ENCODE measurements at regions not wholly inside any gene's neighbourhood (a gene's known extent, or its start where the extent isn't known, plus 50 kb on each side); places are given as distances from the start of the nearest gene placed in this dataset.

DNA sequence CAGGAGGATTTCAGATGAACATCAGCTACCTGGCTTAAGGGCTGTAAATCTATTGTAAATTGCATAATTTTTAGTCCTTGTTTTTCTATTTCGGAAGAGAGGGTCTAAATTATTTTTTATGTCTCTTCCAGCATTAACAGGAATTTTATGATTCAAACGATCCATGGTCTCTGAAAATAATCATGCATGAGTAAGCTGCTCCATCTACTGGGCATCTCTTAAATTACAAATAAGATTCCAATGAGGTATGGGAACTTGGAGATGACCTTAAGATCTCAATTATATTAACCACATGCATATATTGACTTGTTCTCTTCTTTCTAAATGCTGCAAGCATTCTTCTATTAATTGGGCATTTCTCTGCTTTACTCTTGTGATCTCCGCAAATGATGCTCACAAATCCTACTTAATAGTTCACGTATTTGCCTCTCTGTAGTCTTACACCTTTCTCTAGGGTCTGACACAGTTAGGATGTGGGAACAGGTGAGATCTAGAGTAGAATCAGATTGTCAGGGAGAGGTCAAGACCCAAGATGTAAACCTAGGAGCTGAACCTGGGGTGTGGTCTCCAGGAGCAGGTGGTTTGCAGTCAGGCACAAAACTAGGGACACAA is 86.9 kb downstream of the NUDT12 start:
- H3K27me3 ChIP-seq (ENCODE audit: control insufficient read depth, insufficient read depth) = no peaks in the 10 kb centered on the region
- H3K27ac ChIP-seq (ENCODE audit: low read length) = no peak overlapping the region
- peak; percentile 41 to 51 for ATAC-seq
- intact Hi-C loops (cut with DNase I) = loop anchor here (2.0 to 10.0 kb wide), 3 partner anchors 241 to 243 kb away; no protein-coding TSS in a partner anchor
- WGBS = 32% methylated on average over 4 of the region's 4 CpGs
- DNase-seq = no peak
- H3K9me3 ChIP-seq (ENCODE audit: control insufficient read depth, low read length) = no peaks in the 10 kb centered on the region
- H3K4me1 ChIP-seq (ENCODE audit: control insufficient read depth, insufficient read depth, low read length) = no peaks in the 10 kb centered on the region
- H3K4me3 ChIP-seq (ENCODE audit: low read length) = no peak overlapping the region

DNA sequence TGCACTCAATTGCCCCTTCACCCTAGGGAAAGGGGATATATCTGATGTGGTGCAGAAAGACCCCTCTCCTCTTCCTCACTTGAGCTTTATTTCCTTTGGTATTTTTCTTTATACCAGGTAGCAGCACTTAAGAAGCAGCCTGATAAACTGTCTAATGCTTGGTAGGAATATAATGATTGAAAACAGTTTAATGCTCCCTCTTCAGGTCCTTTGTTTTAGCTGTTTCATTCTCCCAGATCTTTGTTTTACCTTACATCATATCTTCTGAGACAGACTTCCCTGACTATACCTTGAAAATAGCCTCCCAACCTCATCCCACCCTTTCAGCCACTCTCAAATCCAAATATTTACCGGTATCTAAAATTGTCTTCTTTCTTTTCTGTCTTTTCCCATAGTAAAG is 87.9 kb downstream of the NUDT12 start:
- intact Hi-C loops (cut with DNase I) = loop anchor here in 3 of 4 donors (2.0 to 10.0 kb wide), 3 partner anchors 240 to 242 kb away; no protein-coding TSS in a partner anchor
- H3K27ac ChIP-seq (ENCODE audit: low read length) = no peak overlapping the region
- H3K27me3 ChIP-seq (ENCODE audit: control insufficient read depth, insufficient read depth) = no peaks in the 10 kb centered on the region
- no peak for DNase-seq
- H3K4me1 ChIP-seq (ENCODE audit: control insufficient read depth, insufficient read depth, low read length) = no peaks in the 10 kb centered on the region
- WGBS = 99% methylated on average over 1 of the region's 1 CpG
- H3K9me3 ChIP-seq (ENCODE audit: control insufficient read depth, low read length) = no peaks in the 10 kb centered on the region
- H3K4me3 ChIP-seq (ENCODE audit: low read length) = no peak overlapping the region
- ATAC-seq = no peak

DNA sequence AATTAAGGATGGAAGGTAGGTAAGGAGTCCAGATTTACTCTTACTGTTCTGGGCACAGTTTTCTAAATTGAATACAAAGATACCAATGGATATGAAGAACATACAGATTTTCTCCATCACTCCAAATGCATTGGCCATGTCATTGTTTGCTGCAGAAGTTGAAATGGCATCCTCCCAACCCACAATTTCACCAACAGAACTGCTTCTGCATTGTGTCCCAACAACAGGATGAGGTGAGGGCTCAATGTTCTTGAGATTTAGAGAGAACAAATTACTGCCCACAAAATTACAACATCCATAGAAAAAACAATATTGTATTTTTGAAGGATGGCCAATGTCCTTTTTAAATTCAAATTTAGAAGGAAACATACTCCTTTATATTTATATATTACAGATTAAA is 88.9 kb downstream of the NUDT12 start:
- Histone ChIP-seq H3K27ac (ENCODE audit: low read length) (no peak overlapping the region), H3K4me1 (ENCODE audit: control insufficient read depth, insufficient read depth, low read length) (no peaks in the 10 kb centered on the region), H3K27me3 (ENCODE audit: control insufficient read depth, insufficient read depth) (no peaks in the 10 kb centered on the region), H3K4me3 (ENCODE audit: low read length) (no peak overlapping the region), H3K9me3 (ENCODE audit: control insufficient read depth, low read length) (no peaks in the 10 kb centered on the region)
- ATAC-seq = no peak
- DNase-seq = no peak
- intact Hi-C loops (cut with DNase I) = loop anchor here in 2 of 4 donors (2.0 to 10.0 kb wide), 2 partner anchors 239 to 241 kb away; no protein-coding TSS in a partner anchor

DNA sequence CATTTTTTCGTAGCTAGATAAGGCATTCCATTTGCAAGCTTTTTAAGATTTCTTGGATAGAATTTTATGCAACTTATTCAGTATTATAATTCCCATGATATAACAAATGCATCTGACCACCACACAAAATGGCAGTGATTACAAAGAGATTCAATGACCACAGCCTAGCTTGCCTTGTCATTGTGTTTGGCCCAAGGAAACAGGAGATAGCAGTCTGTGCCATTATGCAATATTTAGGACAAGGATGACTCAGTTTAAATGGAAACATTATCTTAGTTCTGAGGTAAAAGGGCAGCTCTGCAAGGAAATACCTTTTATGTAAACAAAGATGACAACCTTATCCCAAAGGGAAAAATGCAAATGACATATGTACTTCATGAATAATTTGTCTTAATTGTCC is 89.8 kb downstream of the NUDT12 start:
- intact Hi-C loops (cut with DNase I) = loop anchor here in 1 of 4 donors (10.0 kb wide), 1 partner anchor 238 kb away; no protein-coding TSS in a partner anchor

DNA sequence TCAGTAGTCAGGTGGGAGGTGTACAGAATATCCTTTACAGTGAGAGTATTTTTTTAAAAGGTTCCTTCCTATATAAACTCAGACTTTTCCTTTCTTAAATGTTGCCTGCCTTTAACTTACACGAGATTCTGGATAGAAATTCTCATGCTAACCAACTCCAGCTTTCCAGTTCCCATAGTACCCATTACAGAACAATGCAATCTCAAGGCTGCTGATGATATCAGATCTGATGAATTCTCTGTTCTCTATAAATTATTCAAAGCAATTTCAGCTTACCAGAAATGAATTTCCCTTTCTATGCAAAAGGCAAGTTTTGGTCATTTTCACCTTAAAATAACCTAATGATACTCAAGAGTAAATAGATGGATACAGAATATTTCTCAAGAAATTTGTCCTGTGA is 90.3 kb downstream of the NUDT12 start:
- Histone ChIP-seq H3K27ac (ENCODE audit: low read length) (no peak overlapping the region), H3K9me3 (ENCODE audit: control insufficient read depth, low read length) (no peaks in the 10 kb centered on the region), H3K4me1 (ENCODE audit: control insufficient read depth, insufficient read depth, low read length) (no peaks in the 10 kb centered on the region), H3K27me3 (ENCODE audit: control insufficient read depth, insufficient read depth) (no peaks in the 10 kb centered on the region), H3K4me3 (ENCODE audit: low read length) (no peak overlapping the region)
- WGBS = 48% methylated on average over 1 of the region's 1 CpG
- DNase-seq (no peak), ATAC-seq (no peak)
- intact Hi-C loops (cut with DNase I) = loop anchor here in 1 of 4 donors (10.0 kb wide), 1 partner anchor 237 kb away; no protein-coding TSS in a partner anchor

More for the DNA sequence above, 89.8 kb downstream of the NUDT12 start:
- no peak overlapping the region for H3K27ac ChIP-seq (ENCODE audit: low read length)
- WGBS = 58% methylated on average over 1 of the region's 1 CpG
- H3K4me3 ChIP-seq (ENCODE audit: low read length) = no peak overlapping the region
- no peaks in the 10 kb centered on the region for H3K27me3 ChIP-seq (ENCODE audit: control insufficient read depth, insufficient read depth)
- DNase-seq (no peak), ATAC-seq (no peak)
- no peaks in the 10 kb centered on the region for H3K9me3 ChIP-seq (ENCODE audit: control insufficient read depth, low read length)
- no peaks in the 10 kb centered on the region for H3K4me1 ChIP-seq (ENCODE audit: control insufficient read depth, insufficient read depth, low read length)

DNA sequence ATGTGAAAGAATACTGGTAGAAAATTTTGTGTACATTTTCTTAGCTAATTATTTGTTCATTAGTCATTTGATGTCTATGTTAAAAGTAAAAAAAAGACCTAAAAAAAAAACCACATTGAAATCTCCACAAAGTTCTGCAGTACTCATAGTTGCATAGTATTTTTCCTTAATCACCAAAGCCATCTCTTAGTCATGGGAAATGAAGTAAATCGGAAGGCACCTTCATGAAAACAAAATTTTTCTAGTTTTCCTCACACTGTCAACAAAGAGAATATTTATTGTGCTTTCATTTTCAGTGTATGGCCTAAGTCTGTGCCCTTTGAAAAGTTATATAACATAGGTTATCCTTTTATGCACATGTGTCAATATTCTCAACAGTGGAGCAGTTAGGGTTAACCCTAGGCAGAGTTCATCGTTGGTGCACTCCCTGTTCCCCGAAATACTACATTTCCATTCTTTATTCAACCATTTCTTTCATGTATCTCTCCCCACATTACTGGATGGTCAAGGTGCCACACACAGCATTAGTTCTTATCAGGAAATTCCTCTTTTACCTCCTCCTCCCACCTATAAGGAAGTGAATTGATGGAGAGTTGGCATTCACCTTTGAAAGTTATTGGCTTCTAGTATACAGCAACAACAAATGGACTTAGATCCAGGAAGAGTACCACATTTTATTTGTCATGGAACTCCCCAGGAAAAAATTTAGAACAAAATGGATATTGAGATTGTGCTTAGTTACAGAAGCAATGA is 93.1 kb downstream of the NUDT12 start:
- intact Hi-C loops (cut with DNase I) = loop anchor here in 1 of 4 donors (10.0 kb wide), 1 partner anchor 235 kb away; no protein-coding TSS in a partner anchor
- Histone ChIP-seq H3K27ac (ENCODE audit: low read length) (no peak overlapping the region), H3K4me1 (ENCODE audit: control insufficient read depth, insufficient read depth, low read length) (no peaks in the 10 kb centered on the region), H3K4me3 (ENCODE audit: low read length) (no peak overlapping the region), H3K27me3 (ENCODE audit: control insufficient read depth, insufficient read depth) (no peaks in the 10 kb centered on the region), H3K9me3 (ENCODE audit: control insufficient read depth, low read length) (no peaks in the 10 kb centered on the region)
- 80% methylated on average over 3 of the region's 3 CpGs for WGBS
- ATAC-seq = no peak
- no peak for DNase-seq

DNA sequence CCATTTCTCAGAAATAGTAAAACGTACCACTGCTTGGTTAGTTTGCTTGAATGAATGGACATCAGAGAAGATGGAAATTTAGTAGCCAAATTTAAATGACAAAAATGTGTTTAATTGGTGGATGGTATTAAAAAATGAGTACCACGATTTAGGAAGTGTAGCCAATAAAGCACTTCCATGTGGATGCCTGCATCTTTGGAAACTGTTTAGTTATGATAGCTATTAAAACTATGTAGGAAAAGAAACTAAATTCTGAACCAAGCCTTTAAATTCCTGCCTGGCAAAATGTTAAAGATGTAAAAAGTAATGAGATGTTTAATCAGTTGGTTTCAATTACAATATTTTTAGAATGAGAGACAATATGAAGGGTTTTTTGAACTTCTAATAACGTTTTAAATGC is 94.8 kb downstream of the NUDT12 start:
- no peak overlapping the region for H3K4me3 ChIP-seq (ENCODE audit: low read length)
- no peak for ATAC-seq
- no peaks in the 10 kb centered on the region for H3K27me3 ChIP-seq (ENCODE audit: control insufficient read depth, insufficient read depth)
- intact Hi-C loops (cut with DNase I) = no loop called here
- no peaks in the 10 kb centered on the region for H3K9me3 ChIP-seq (ENCODE audit: control insufficient read depth, low read length)
- H3K27ac ChIP-seq (ENCODE audit: low read length) = no peak overlapping the region
- DNase-seq = no peak
- WGBS = 80% methylated on average over 3 of the region's 3 CpGs
- H3K4me1 ChIP-seq (ENCODE audit: control insufficient read depth, insufficient read depth, low read length) = no peaks in the 10 kb centered on the region

DNA sequence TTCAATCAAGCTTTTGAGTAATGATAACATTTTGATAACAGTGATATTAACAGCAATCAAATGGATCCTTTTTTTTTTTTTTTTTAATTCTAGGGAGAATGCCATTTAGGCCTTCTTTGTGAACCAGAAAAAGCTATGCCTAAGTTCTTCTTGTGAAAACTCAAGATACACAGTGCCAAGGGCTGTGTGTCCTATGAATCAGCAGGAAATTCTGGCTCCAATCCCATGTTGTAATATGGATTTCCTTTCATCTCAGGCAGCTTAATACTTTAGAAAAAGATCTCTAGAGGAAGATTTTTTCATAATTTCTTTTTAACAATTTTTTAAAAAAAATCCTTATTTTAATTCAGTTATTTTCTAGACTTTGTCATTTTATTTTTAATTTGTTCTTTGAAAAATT is 96.1 kb downstream of the NUDT12 start:
- Histone ChIP-seq H3K4me3 (ENCODE audit: low read length) (no peak overlapping the region), H3K27me3 (ENCODE audit: control insufficient read depth, insufficient read depth) (no peaks in the 10 kb centered on the region), H3K9me3 (ENCODE audit: control insufficient read depth, low read length) (no peaks in the 10 kb centered on the region), H3K27ac (ENCODE audit: low read length) (no peak overlapping the region), H3K4me1 (ENCODE audit: control insufficient read depth, insufficient read depth, low read length) (no peaks in the 10 kb centered on the region)
- ATAC-seq (no peak), DNase-seq (no peak)
- intact Hi-C loops (cut with DNase I) = no loop called here

DNA sequence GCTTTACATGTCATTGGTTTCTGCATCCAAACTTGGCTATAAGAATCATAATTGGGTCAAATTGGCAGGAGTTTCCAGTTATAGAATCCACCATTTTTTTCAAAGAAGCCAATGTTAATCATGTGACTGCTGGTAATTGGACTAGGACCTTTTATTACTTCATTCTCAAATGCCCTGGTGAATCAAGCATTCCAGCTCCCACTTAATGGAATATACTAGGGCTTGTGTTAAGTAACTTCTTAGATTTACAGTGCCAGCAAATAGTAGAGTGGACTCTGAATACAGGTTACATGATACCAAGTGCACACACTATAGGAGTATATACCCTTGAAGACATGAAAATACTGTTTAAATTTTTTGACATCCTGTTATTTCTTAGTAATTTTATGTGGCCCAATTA is 96.7 kb downstream of the NUDT12 start:
- no peaks in the 10 kb centered on the region for H3K4me1 ChIP-seq (ENCODE audit: control insufficient read depth, insufficient read depth, low read length)
- no peak overlapping the region for H3K27ac ChIP-seq (ENCODE audit: low read length)
- no peaks in the 10 kb centered on the region for H3K27me3 ChIP-seq (ENCODE audit: control insufficient read depth, insufficient read depth)
- H3K9me3 ChIP-seq (ENCODE audit: control insufficient read depth, low read length) = no peaks in the 10 kb centered on the region
- DNase-seq = no peak
- no peak overlapping the region for H3K4me3 ChIP-seq (ENCODE audit: low read length)
- intact Hi-C loops (cut with DNase I) = no loop called here
- ATAC-seq = no peak

DNA sequence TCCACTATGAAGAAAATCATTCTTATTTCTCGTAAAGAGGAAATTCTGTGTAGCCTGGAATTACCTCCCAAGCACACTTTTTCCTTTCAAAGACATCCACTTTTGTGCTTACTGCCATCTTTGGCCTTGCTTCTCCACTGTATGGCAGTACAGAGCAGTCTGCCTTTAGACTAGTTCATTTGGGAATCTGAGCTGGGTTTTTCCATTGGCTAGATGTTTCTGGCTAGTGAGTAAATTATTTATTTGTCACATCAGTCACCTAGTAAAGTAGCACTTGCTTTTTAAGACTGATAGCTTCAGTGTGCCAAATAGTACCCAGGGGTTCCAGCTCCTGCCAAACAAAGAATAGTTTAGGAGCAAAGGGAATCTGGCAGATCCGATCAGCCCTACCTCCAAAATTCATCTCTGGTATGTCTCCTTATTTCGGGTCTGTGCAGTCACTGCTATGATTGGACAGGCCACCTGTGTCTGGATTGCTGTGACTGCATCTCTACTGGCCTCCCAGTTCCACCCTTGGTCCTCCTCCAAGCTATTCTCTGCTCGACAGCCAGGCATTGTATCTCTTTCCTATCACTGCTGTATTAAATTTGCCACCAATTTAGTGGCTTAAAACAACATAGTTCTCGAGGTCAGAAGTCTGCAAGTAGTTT is 97.6 kb downstream of the NUDT12 start:
- Histone ChIP-seq H3K4me1 (ENCODE audit: control insufficient read depth, insufficient read depth, low read length) (no peaks in the 10 kb centered on the region), H3K27ac (ENCODE audit: low read length) (no peak overlapping the region), H3K27me3 (ENCODE audit: control insufficient read depth, insufficient read depth) (no peaks in the 10 kb centered on the region), H3K4me3 (ENCODE audit: low read length) (no peak overlapping the region), H3K9me3 (ENCODE audit: control insufficient read depth, low read length) (no peaks in the 10 kb centered on the region)
- DNase-seq (no peak), ATAC-seq (no peak)
- WGBS = 78% methylated on average over 5 of the region's 5 CpGs
- intact Hi-C loops (cut with DNase I) = no loop called here

DNA sequence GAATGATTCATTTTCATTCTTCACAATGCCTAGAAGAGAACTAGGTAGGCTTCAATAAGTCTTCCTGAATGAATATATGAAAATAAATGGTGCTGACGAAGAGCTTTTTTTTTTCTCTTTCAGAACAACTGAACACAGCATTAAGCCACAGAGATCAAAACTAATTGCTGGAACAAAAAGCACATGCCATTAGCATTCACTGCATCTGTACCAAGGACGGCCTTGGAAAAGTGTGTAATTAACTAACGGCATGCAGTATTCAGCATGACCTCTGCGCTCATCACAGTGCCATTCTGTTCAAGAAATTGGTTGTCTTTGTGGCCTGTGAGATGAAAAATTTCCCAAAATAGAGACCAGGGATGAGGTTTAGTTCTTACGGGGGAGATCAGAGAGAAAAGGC is 99.3 kb downstream of the NUDT12 start:
- 93% methylated on average over 5 of the region's 5 CpGs for WGBS
- Histone ChIP-seq H3K9me3 (ENCODE audit: control insufficient read depth, low read length) (no peaks in the 10 kb centered on the region), H3K27ac (ENCODE audit: low read length) (no peak overlapping the region), H3K27me3 (ENCODE audit: control insufficient read depth, insufficient read depth) (no peaks in the 10 kb centered on the region), H3K4me1 (ENCODE audit: control insufficient read depth, insufficient read depth, low read length) (no peaks in the 10 kb centered on the region), H3K4me3 (ENCODE audit: low read length) (no peak overlapping the region)
- intact Hi-C loops (cut with DNase I) = no loop called here
- ATAC-seq = no peak
- DNase-seq = no peak

Measured in right cardiac atrium (tissue), 5 donors.